HEK293 (cell line): ENCODE measurements at regions not wholly inside any gene's neighbourhood (a gene's known extent, or its start where the extent isn't known, plus 50 kb on each side); places are given as distances from the start of the nearest gene placed in this dataset.

Experiments
- CTCF ChIA-PET: fragments of 350-600 bp; formaldehyde crosslinking; extraction: SDS; loops from one replicate; lab custom pipeline; 2021; ENCODE audit warnings: antibody characterized with exemption; lab: Yijun Ruan, JAX
- POLR2A ChIA-PET: fragments of 300-600 bp; formaldehyde crosslinking; extraction: SDS; loops from one replicate; lab custom pipeline; 2020; ENCODE audit warnings: antibody characterized with exemption, inconsistent platforms; lab: Yijun Ruan, JAX
- H3K27ac ChIP-seq: fragments of 200-500 bp; sonication (Bioruptor generic); 2 replicates; pipeline ENCODE4 v1.5.1; 2014; ENCODE audit warnings: low read depth, low read length, control low read depth, inconsistent platforms; ENCODE audit errors: extremely low read depth
- H3K36me3 ChIP-seq, 2 experiments: fragments of 200-500 bp in 1 of 2; sonication (Bioruptor generic) in 1 of 2; 1 replicate in 1 of 2; 2 replicates in 1 of 2; pipeline ENCODE4 v1.5.1; 2014 to 2017; ENCODE audit warnings: inconsistent platforms in 2 of 2, low read length in 2 of 2; ENCODE audit not compliant: control insufficient read depth in 2 of 2, insufficient read depth in 1 of 2
- H3K4me1 ChIP-seq: fragments of 200-500 bp; sonication (Bioruptor generic); 2 replicates; pipeline ENCODE4 v1.5.1; 2014; ENCODE audit warnings: mild to moderate bottlenecking, low read length, inconsistent platforms; ENCODE audit not compliant: control insufficient read depth, insufficient read depth
- H3K4me3 ChIP-seq: 2 replicates; pipeline ENCODE4 v1.5.1; 2011; ENCODE audit warnings: low read depth, mild to moderate bottlenecking, control low read depth, low read length, moderate library complexity
- H3K9me3 ChIP-seq: fragments of 200-500 bp; sonication (Bioruptor generic); 2 replicates; pipeline ENCODE4 v1.5.1; 2014; ENCODE audit warnings: low read depth, low read length, inconsistent platforms; ENCODE audit not compliant: control insufficient read depth, insufficient read depth
- BCL6B ChIP-seq: fragments of 450-650 bp; formaldehyde crosslinking; IDR thresholded peaks from 2 replicates; pipeline ENCODE4 v1.5.1; 2017; ENCODE audit warnings: missing biosample characterization, missing genetic modification characterization
- HOXA7 ChIP-seq: sonication (generic); formaldehyde crosslinking; IDR thresholded peaks from 2 replicates; pipeline ENCODE4 v1.8.1; 2022; ENCODE audit warnings: missing genetic modification reagents, borderline replicate concordance
- HOXC10 ChIP-seq: sonication (generic); formaldehyde crosslinking; IDR thresholded peaks from 2 replicates; pipeline ENCODE4 v1.8.1; 2023; ENCODE audit warnings: mild to moderate bottlenecking, missing genetic modification reagents
- KLF1 ChIP-seq: fragments of 450-650 bp; formaldehyde crosslinking; IDR thresholded peaks from 2 replicates; pipeline ENCODE4 v1.5.1; 2016; ENCODE audit warnings: missing biosample characterization, missing genetic modification characterization
- PRDM1 ChIP-seq: fragments of 450-650 bp; formaldehyde crosslinking; IDR thresholded peaks from 2 replicates; pipeline ENCODE4; 2016; ENCODE audit warnings: missing biosample characterization, missing genetic modification characterization
- SETDB1 ChIP-seq: IDR thresholded peaks from one replicate; pipeline ENCODE4 v1.6.1; 2017; ENCODE audit warnings: mild to moderate bottlenecking, low read length, moderate library complexity, mixed read lengths; ENCODE audit not compliant: insufficient read length
- SP7 ChIP-seq: fragments of 450-650 bp; formaldehyde crosslinking; IDR thresholded peaks from 2 replicates; pipeline ENCODE4 v1.5.1; 2016; ENCODE audit warnings: missing biosample characterization, missing genetic modification characterization
- ZFP69B ChIP-seq: fragments of 450-650 bp; formaldehyde crosslinking; IDR thresholded peaks from 2 replicates; pipeline ENCODE4 v1.5.1; 2016; ENCODE audit warnings: missing biosample characterization, missing genetic modification characterization
- ZNF10 ChIP-seq: fragments of 450-650 bp; formaldehyde crosslinking; IDR thresholded peaks from 2 replicates; pipeline ENCODE4 v1.5.1; 2017; ENCODE audit warnings: missing biosample characterization, missing genetic modification characterization
- ZNF157 ChIP-seq: fragments of 450-650 bp; formaldehyde crosslinking; IDR thresholded peaks from 2 replicates; pipeline ENCODE4 v1.5.1; 2016; ENCODE audit warnings: missing biosample characterization, missing genetic modification characterization
- ZNF16 ChIP-seq: fragments of 450-650 bp; formaldehyde crosslinking; IDR thresholded peaks from 2 replicates; pipeline ENCODE4 v1.5.1; 2016; ENCODE audit warnings: low read depth, missing biosample characterization, missing genetic modification characterization
- ZNF175 ChIP-seq: fragments of 450-650 bp; formaldehyde crosslinking; IDR thresholded peaks from 2 replicates; pipeline ENCODE4 v1.5.1; 2016; ENCODE audit warnings: missing biosample characterization, missing genetic modification characterization
- ZNF221 ChIP-seq: fragments of 450-650 bp; formaldehyde crosslinking; IDR thresholded peaks from 2 replicates; pipeline ENCODE4 v1.5.1; 2017; ENCODE audit warnings: missing biosample characterization, missing genetic modification characterization, borderline replicate concordance
- ZNF248 ChIP-seq: fragments of 450-650 bp; formaldehyde crosslinking; IDR thresholded peaks from 2 replicates; pipeline ENCODE4 v1.5.1; 2017; ENCODE audit warnings: missing biosample characterization, missing genetic modification characterization
- ZNF426 ChIP-seq: fragments of 450-650 bp; formaldehyde crosslinking; IDR thresholded peaks from 2 replicates; pipeline ENCODE4 v1.5.1; 2017; ENCODE audit warnings: missing biosample characterization, missing genetic modification characterization, mild to moderate bottlenecking, inconsistent platforms, moderate library complexity
- ZNF473 ChIP-seq: fragments of 450-650 bp; formaldehyde crosslinking; IDR thresholded peaks from 2 replicates; pipeline ENCODE4 v1.5.1; 2017; ENCODE audit warnings: missing biosample characterization, missing genetic modification characterization
- ZNF544 ChIP-seq: fragments of 450-650 bp; formaldehyde crosslinking; IDR thresholded peaks from 2 replicates; pipeline ENCODE4 v1.5.0; 2017; ENCODE audit warnings: missing biosample characterization, missing genetic modification characterization
- ZNF626 ChIP-seq: fragments of 450-650 bp; sonication (Bioruptor Pico); formaldehyde crosslinking; IDR thresholded peaks from 2 replicates; pipeline ENCODE4 v1.5.1; 2018; ENCODE audit warnings: missing biosample characterization, missing genetic modification characterization, inconsistent platforms
- ZNF629 ChIP-seq: fragments of 450-650 bp; formaldehyde crosslinking; IDR thresholded peaks from 2 replicates; pipeline ENCODE4 v1.5.1; 2017; ENCODE audit warnings: missing biosample characterization, missing genetic modification characterization
- ZNF639 ChIP-seq: fragments of 450-650 bp; formaldehyde crosslinking; IDR thresholded peaks from 2 replicates; pipeline ENCODE4 v1.5.1; 2016; ENCODE audit warnings: missing biosample characterization, missing genetic modification characterization
- ZNF658 ChIP-seq: fragments of 450-650 bp; formaldehyde crosslinking; IDR thresholded peaks from 2 replicates; pipeline ENCODE4; 2016; ENCODE audit warnings: missing biosample characterization, missing genetic modification characterization
- ZNF670 ChIP-seq: fragments of 450-650 bp; formaldehyde crosslinking; IDR thresholded peaks from 2 replicates; pipeline ENCODE4 v1.5.1; 2016; ENCODE audit warnings: missing biosample characterization, missing genetic modification characterization, low read depth
- ZSCAN4 ChIP-seq: fragments of 450-650 bp; formaldehyde crosslinking; IDR thresholded peaks from 2 replicates; pipeline ENCODE4 v1.5.1; 2017; ENCODE audit warnings: missing biosample characterization, missing genetic modification characterization
- ZSCAN5A ChIP-seq: fragments of 450-650 bp; formaldehyde crosslinking; IDR thresholded peaks from 2 replicates; pipeline ENCODE4 v1.5.1; 2016; ENCODE audit warnings: missing biosample characterization, missing genetic modification characterization
- TF ChIP-seq, protein P1 (sequence below): fragments of 450-650 bp; formaldehyde crosslinking; IDR thresholded peaks from 2 replicates; pipeline ENCODE4 v1.5.1; 2017; ENCODE audit warnings: missing biosample characterization, missing genetic modification characterization
- TF ChIP-seq, protein P2 (sequence below): fragments of 450-650 bp; formaldehyde crosslinking; IDR thresholded peaks from 2 replicates; pipeline ENCODE4 v1.5.1; 2016; ENCODE audit warnings: missing biosample characterization, missing genetic modification characterization

- TF ChIP-seq ZNF175 (no peak), ZNF639 (tag by site-specific recombination) (no peak), ZFP69B (tag by site-specific recombination) (no peak), ZNF157 (no peak), ZSCAN5A (tag by site-specific recombination) (no peak), ZSCAN4 (tag by site-specific recombination) (no peak)
- TF ChIP-seq, protein P1, sequence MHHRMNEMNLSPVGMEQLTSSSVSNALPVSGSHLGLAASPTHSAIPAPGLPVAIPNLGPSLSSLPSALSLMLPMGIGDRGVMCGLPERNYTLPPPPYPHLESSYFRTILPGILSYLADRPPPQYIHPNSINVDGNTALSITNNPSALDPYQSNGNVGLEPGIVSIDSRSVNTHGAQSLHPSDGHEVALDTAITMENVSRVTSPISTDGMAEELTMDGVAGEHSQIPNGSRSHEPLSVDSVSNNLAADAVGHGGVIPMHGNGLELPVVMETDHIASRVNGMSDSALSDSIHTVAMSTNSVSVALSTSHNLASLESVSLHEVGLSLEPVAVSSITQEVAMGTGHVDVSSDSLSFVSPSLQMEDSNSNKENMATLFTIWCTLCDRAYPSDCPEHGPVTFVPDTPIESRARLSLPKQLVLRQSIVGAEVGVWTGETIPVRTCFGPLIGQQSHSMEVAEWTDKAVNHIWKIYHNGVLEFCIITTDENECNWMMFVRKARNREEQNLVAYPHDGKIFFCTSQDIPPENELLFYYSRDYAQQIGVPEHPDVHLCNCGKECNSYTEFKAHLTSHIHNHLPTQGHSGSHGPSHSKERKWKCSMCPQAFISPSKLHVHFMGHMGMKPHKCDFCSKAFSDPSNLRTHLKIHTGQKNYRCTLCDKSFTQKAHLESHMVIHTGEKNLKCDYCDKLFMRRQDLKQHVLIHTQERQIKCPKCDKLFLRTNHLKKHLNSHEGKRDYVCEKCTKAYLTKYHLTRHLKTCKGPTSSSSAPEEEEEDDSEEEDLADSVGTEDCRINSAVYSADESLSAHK (tag by site-specific recombination), result no peak
- TF ChIP-seq, all 188 proteins: peak for 0
Observed at GRCh38 chr19:31449379-31449778, 100.1 kb upstream of the TSHZ3 start (continued).

- TF ChIP-seq KLF1 (tag by site-specific recombination) (no peak), SETDB1 (no peak), ZNF670 (tag by site-specific recombination) (no peak), ZNF626 (tag by site-specific recombination) (no peak), BCL6B (tag by site-specific recombination) (no peak), ZNF473 (tag by site-specific recombination) (no peak), ZNF639 (tag by site-specific recombination) (no peak), HOXA7 (no peak), ZNF16 (tag by site-specific recombination) (no peak), ZNF426 (no peak), ZNF10 (tag by site-specific recombination) (no peak), HOXC10 (CRISPR knock-in tag) (no peak), ZNF248 (tag by site-specific recombination) (no peak), ZNF658 (no peak), ZNF629 (no peak), SP7 (tag by site-specific recombination) (no peak), ZNF221 (tag by site-specific recombination) (no peak), PRDM1 (tag by site-specific recombination) (no peak), ZNF544 (tag by site-specific recombination) (no peak)
- TF ChIP-seq, protein P2, sequence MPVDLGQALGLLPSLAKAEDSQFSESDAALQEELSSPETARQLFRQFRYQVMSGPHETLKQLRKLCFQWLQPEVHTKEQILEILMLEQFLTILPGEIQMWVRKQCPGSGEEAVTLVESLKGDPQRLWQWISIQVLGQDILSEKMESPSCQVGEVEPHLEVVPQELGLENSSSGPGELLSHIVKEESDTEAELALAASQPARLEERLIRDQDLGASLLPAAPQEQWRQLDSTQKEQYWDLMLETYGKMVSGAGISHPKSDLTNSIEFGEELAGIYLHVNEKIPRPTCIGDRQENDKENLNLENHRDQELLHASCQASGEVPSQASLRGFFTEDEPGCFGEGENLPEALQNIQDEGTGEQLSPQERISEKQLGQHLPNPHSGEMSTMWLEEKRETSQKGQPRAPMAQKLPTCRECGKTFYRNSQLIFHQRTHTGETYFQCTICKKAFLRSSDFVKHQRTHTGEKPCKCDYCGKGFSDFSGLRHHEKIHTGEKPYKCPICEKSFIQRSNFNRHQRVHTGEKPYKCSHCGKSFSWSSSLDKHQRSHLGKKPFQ, result no peak
- POLR2A ChIA-PET, result no interaction called here
- no peak overlapping the region for H3K4me3 ChIP-seq
- H3K4me1 ChIP-seq, result 0 out of 2 replicates have a peak, but pooled peaks cover 3% of the 10 kb centered on the region
- H3K27ac ChIP-seq, result no peak overlapping the region
- H3K36me3 ChIP-seq, result no peaks in the 10 kb centered on the region; a peak in 1 of 3 replicates
- H3K9me3 ChIP-seq, result no peaks in the 10 kb centered on the region; the same call in none of the 2 replicates
- CTCF ChIA-PET, result interaction anchor here (0.6 kb wide), 1 partner anchor 170 kb away, joined by 5 read pairs; no protein-coding TSS in a partner anchor
Observed at GRCh38 chr19:31450696-31451095, 101.5 kb upstream of the TSHZ3 start.
